Neutrophil (primary cell): ENCODE measurements at regions not wholly inside any gene's neighbourhood (a gene's known extent, or its start where the extent isn't known, plus 50 kb on each side); places are given as distances from the start of the nearest gene placed in this dataset.

Experiments used
- H3K27ac ChIP-seq: fragments of 200-600 bp; sonication (generic); 2 replicates; pipeline ENCODE4 v1.5.1; 2016; ENCODE audit warnings: mild to moderate bottlenecking, moderate library complexity
- H3K27me3 ChIP-seq: fragments of 200-600 bp; sonication (generic); 2 replicates; pipeline ENCODE4 v1.6.0; 2016; ENCODE audit warnings: mild to moderate bottlenecking
- H3K36me3 ChIP-seq: fragments of 200-600 bp; sonication (generic); 2 replicates; pipeline ENCODE4 v1.5.1; 2017
- H3K4me1 ChIP-seq, 2 experiments: fragments of 200-600 bp in 1 of 2; sonication (generic) in 1 of 2; 1 replicate in 1 of 2; 2 replicates in 1 of 2; pipeline versions ENCODE4 v1.5.1 to v1.6.1; 2013 to 2016; ENCODE audit warnings: low read depth in 1 of 2, low read length in 1 of 2, mild to moderate bottlenecking in 1 of 2, moderate library complexity in 1 of 2; ENCODE audit not compliant: control insufficient read depth in 1 of 2, insufficient read depth in 1 of 2
- H3K4me3 ChIP-seq, 2 experiments: fragments of 200-600 bp in 1 of 2; sonication (generic) in 1 of 2; 1 replicate in 1 of 2; 2 replicates in 1 of 2; pipeline ENCODE4 v1.5.1; 2013 to 2016; ENCODE audit warnings: low read depth in 1 of 2, low read length in 1 of 2, mild to moderate bottlenecking in 1 of 2, moderate library complexity in 1 of 2
- H3K9me3 ChIP-seq: fragments of 200-600 bp; sonication (generic); 2 replicates; pipeline ENCODE4 v1.5.1; 2016
- CTCF ChIP-seq: fragments of 200-600 bp; sonication (generic); IDR thresholded peaks from 2 replicates; pipeline ENCODE4 v1.5.1; 2016; ENCODE audit warnings: antibody characterized with exemption

- Histone ChIP-seq H3K4me3 (no peak overlapping the region), H3K27ac (no peak overlapping the region), H3K36me3 (no peaks in the 10 kb centered on the region), H3K4me1 (peaks cover 21 to 23% of the 10 kb centered on the region in 2 experiments), H3K27me3 (no peaks in the 10 kb centered on the region), H3K9me3 (no peaks in the 10 kb centered on the region)
- TF ChIP-seq CTCF, result no peak
These were observed 570.9 kb downstream of the TLE1 start for GRCh38 chr9:81118416-81118815.

GRCh38 chr9:81116340-81117137 is 572.8 kb downstream of the TLE1 start:
- no peak for TF ChIP-seq CTCF
- Histone ChIP-seq H3K27ac (no peak overlapping the region), H3K9me3 (no peaks in the 10 kb centered on the region), H3K4me3 (no peak overlapping the region), H3K27me3 (no peaks in the 10 kb centered on the region), H3K36me3 (no peaks in the 10 kb centered on the region), H3K4me1 (peaks cover 31 to 33% of the 10 kb centered on the region in 2 experiments)

- peak overlapping the region; percentile 66 for H3K27ac ChIP-seq
- no peaks in the 10 kb centered on the region for H3K9me3 ChIP-seq
- TF ChIP-seq CTCF, result no peak
- H3K4me1 ChIP-seq, result peaks cover 29 to 33% of the 10 kb centered on the region in 2 experiments
- H3K36me3 ChIP-seq, result no peaks in the 10 kb centered on the region
- peak overlapping the region; percentile 7 to 16 for H3K4me3 ChIP-seq
- no peaks in the 10 kb centered on the region for H3K27me3 ChIP-seq
These were observed 575.8 kb downstream of the TLE1 start for GRCh38 chr9:81113453-81114124.

- Histone ChIP-seq H3K4me3 (peak overlapping the region in 1 of 2 experiments; percentile 16), H3K36me3 (no peaks in the 10 kb centered on the region), H3K27ac (peak overlapping the region; percentile 66), H3K4me1 (peaks cover 30 to 34% of the 10 kb centered on the region in 2 experiments), H3K9me3 (no peaks in the 10 kb centered on the region), H3K27me3 (no peaks in the 10 kb centered on the region)
- no peak for TF ChIP-seq CTCF
These were observed 576.5 kb downstream of the TLE1 start for GRCh38 chr9:81112627-81113452.

GRCh38 chr9:81108821-81109220 is 580.5 kb downstream of the TLE1 start:
- no peak overlapping the region for H3K27ac ChIP-seq
- H3K9me3 ChIP-seq, result no peaks in the 10 kb centered on the region
- no peaks in the 10 kb centered on the region for H3K36me3 ChIP-seq
- TF ChIP-seq CTCF, result no peak
- no peaks in the 10 kb centered on the region for H3K27me3 ChIP-seq
- peaks cover 24 to 30% of the 10 kb centered on the region in 2 experiments for H3K4me1 ChIP-seq
- no peak overlapping the region for H3K4me3 ChIP-seq
